Erythroblast (primary cell): ENCODE measurements at regions not wholly inside any gene's neighbourhood (a gene's known extent, or its start where the extent isn't known, plus 50 kb on each side); places are given as distances from the start of the nearest gene placed in this dataset.

Experiments
- GATA1 ChIP-seq: IDR thresholded peaks from 2 replicates; pipeline ENCODE4 v1.6.1; 2011; ENCODE audit warnings: low read depth, mild to moderate bottlenecking, control low read depth, low read length, moderate library complexity
- POLR2A ChIP-seq: IDR thresholded peaks from 2 replicates; pipeline ENCODE4 v1.6.1; 2011; ENCODE audit warnings: mild to moderate bottlenecking, low read length

DNA sequence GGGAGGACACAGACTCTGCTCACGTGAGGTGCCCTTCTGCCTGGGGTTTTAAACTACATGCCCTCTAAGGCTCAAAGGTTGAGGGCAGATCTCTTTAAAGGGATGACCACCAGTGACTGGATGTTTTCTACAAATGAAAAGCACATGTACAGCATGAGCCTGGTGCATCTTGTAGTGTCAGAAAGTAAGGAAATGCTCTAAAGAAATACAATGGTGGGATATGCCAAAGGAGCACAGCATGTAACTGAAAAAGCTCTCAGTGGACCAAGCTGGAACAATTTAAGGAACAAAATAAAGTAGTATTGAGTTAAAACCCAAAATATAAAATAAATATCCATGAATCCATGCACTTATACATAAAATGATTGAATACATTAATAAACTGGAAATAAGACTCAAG is 78.3 kb upstream of the SEMA6D start:
- TF ChIP-seq POLR2A (no peak), GATA1 (no peak)
